Fibroblast of gingiva (primary cell): ENCODE measurements at regions not wholly inside any gene's neighbourhood (a gene's known extent, or its start where the extent isn't known, plus 50 kb on each side); places are given as distances from the start of the nearest gene placed in this dataset.
"Not testable (repeated sequence)": the region's sequence is repeated elsewhere in the genome, so short reads cannot be mapped to it uniquely, and the experiment has no call there.

ENCODE experiments used
- DNase-seq: peaks from one replicate; pipeline ENCODE4 v3.0.0-alpha.2; 2011; ENCODE audit warnings: low read depth

DNA sequence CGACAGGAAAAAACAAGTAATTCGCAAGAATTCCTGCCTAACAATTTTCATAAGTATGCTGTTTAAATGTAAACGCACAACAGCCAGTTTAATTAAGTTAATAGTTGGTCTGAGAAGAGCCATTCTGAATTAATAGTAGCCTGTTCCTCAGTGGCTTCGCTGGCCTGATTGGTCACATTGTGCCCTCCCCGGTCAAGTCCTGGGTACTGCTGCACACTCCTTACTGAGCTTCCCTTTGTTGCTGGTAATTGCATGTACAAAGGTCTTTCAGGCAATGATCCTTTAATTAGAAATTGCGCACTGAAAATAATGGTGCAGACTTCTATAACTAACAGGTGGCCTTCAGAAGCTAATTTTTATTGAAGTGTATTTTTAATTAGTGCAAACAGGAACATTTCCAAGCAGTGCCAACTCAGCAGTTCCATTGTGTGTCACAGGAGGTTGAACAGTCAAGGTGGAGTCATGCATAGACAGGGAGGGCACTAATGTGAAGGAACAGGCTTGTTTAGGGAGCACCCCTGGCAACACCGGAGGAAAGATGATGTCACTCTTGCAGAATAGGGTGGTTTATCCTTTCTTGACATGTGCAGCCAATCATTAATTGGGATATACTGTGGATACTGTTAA lies 92.6 kb upstream of the SLC22A23 start:
- no peak for DNase-seq

DNA sequence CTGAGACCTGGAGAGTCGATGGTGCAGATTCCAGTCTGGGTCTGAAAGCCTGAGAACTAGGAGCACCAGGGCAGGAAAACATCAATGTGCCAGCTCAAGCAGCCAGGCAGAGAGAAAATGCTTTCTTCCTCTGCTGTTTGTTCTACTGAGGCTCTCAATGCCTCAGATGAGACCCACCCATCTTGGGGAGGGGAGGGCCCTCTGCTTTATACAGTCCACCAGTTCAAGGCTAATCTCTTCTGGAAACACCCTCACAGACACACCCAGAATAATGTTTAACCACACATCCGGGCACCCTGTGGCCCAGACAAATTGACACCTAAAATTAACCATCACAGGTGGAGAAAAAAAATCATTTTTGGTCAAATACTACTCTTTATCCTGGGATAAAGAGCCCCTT lies 89.3 kb upstream of the SLC22A23 start:
- DNase-seq = no peak

DNA sequence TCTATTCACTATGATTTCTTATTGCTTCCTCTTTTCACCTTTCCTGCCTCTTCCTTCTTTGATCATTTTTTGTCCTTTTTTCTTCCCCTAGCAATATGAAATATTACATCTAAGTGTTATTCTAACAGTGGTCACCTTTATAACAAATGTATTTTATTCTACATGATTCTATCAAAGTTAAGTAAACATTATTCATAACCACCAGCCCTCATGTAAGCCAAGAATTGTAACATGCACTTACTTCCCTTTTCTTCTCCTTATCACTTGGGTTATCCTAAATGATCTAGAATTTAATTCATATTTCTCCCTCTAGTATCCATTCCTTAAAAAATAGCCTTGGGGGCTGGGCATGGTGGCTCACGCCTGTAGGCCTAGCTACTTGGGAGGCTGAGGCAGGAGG lies 88.3 kb upstream of the SLC22A23 start:
- no peak for DNase-seq

DNA sequence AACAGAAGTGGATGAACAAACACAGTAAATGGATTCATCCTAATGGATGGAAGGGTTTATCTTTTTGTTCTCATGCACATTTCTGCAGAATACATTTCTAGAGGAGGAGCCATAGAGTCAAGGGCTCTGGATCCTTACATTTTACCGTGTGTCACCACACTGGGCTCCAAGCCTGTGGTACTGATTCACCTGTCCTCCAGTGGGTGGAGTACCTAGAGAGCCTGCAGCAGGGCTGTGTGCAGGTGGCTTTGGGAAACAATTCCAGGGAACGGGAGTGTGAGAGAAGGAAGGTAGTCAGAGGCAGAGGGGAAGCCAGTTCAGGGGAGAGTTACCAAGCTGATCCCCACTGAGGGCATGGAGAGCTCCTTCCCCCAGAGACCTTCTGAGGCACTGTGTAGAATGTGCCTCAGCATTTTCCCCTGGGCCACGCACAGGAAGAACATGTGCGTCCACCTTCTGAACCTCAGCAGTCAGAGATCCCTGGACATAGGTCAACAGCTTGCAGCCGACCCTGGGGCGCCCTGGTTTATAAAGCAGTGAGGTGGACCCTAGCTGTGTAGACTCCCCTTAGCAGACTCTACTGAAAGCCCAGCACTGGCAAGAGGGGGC lies 85.3 kb upstream of the SLC22A23 start:
- DNase-seq = no peak

DNA sequence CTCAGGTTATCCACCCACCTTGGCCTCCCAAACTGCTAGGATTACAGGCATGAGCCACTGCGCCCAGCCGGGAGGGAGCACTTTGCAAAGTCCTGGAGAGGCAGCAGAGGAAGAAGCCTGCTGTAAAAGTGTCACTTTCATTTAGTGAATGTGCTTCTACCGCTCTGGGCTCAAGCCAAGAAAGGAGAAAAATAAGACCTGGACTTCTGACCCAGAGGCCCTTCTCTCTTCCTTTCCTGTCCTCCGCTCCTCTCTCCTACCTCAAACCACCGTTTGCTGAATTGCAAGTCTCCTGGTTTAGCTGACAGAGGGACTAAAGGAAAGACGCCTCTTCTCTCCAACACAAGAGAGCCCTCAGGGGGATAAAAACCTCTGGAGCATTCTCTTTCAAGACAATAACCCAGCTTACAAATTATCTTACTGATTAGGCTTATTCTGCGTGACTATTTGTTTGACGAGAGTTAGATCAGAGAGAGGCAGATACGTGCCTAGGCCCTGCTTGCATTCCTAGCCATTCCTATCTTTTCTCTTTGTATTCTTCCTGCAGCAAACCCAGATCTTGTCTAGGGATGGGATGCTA lies 84.2 kb upstream of the SLC22A23 start:
- no peak for DNase-seq

DNA sequence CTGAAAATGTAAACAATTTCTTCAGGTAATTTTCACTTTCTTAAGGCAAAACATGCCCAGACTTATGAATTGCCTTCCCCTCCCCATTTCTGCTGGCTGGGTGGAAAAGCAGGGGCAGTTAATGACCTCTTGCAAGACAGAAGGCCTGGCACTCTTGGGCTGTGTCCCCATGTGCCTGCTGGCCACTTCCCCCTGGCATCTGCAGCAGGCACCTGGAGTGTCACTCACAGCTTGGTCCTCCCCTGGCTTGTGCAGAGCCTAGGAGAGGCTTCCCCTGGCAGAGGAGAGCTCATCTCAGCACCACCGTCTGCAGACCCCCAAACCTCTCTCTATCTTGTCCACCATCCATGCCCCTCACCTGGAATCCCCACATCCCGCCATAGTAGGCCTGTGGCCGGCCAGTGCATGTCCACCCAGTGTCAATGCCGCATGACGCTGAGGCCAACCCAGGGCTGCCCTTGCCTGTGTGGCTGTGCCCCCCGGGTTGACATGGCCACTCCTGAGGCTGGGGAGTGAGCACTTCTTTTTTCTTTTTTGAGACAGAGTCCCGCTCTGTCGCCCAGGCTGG lies 83.5 kb upstream of the SLC22A23 start:
- DNase-seq = no peak

DNA sequence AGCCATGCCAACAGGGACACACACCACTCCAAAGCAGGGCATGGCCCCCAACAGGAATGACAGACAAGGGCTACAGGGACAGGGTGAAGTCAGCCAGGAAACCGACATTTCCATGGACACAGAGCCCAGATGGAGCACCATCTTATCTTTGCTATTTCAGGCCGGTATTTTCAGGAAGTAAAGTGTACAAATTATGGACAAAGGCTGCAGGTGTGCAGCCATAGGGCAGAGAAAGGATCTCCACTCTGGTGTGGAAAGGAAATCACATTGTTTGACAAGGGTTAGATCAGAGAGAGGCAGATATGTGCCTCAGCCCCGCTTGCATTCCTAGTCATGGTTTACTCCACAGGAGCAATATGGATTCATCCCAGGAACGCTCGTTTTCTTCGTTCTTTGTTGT lies 81.7 kb upstream of the SLC22A23 start:
- no peak for DNase-seq

DNA sequence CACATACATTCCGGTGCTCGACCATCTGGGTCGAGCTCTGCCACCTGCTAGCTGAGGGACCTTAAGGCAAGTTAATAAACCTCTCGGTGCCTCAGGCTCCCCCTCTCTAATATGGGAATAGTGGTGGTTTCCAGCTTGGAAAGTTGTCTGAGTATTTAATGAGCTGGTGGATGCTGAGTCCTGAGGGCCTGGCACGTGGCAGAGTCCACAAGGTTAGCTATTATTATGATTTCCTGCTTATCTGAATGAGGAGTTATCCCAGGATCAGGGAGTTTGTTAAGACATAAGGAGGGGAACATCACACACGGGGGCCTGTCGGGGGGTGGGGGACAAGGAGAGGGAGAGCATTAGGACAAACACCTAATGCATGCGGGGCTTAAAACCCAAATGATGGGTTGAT lies 80.1 kb upstream of the SLC22A23 start:
- DNase-seq = no peak

DNA sequence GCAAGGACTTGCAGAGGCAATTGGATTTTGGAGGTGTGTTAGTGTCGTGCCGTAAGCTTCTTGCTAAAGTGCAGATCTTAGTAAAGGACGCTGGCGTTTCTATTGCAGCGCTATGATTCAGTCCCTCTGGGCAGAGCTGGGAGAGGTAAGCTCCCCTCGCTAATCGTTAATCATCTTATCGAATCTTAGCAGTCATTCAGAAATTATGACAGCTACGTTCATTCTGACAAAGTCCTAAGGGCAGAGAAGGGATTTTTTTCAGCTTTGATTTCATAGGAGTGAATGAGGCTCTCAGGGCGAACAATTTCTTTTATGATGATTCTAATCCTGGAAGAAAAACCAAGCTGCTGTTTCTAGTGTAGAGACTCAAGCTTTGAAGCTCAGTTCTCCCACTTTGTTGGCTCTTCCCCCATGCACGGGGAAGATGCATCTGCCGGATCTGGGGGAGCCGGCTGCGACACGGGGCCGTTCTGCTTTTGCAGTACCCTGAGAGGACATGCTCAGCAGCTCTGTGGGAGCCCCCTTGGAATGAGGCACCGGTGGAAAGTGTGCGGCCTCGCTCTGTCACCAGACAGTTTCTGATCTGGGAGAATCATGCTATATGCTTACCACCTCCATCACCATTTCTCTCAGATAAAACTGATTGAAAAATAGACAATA lies 79.1 kb upstream of the SLC22A23 start:
- DNase-seq = no peak

DNA sequence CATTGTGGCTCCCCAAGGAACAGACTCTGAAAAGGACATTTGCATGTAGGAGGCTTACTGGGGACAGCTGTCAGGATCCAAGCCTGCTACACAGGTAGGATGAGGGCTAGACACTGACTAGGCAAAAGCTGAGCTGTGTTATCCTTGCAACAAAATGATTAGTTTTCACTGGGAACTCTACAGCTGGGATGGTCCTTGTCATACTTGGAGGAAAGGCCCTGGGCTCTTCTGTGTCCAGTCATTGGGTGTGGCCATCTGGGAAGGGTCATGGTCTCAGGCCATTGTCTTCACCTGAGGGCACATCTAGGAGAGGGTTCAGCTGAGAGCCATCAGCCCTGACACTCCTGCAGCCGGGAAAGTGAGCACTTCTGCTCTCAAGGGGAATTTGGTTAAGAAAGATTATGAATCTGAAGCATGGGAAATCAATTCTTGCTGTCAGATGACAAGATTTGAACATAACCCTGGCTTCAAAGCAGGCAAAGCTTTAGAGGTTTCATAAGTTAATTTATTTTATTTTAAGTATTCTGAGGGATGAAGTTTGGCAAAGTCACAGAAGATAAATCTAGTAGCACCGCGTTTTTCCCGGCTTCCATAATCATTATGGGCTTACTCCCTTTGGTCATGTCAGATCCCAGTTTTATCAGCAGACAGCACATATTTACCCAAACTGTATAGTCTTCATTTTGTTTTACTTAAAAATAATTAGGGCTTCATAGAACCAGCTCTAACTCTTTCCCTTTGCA lies 78.4 kb upstream of the SLC22A23 start:
- DNase-seq = no peak

DNA sequence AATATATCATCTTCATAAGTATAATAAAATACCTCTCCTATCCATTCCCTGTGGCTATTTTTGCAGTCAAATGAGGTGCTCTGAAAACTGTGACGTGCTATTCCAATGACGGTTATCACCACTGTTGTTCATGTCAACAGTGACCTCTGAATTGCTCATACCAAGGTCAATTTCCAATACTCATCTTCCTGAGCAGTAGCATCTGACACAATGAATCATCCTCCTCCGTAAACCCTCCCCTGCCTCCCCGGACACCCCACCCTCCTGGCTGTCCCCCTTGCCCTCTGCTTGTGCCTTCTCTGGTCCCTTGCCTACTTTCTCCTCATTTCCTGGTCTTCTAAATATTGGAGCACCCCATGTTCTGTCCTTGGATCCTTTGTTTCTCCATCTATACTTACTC lies 77.7 kb upstream of the SLC22A23 start:
- DNase-seq = no peak

DNA sequence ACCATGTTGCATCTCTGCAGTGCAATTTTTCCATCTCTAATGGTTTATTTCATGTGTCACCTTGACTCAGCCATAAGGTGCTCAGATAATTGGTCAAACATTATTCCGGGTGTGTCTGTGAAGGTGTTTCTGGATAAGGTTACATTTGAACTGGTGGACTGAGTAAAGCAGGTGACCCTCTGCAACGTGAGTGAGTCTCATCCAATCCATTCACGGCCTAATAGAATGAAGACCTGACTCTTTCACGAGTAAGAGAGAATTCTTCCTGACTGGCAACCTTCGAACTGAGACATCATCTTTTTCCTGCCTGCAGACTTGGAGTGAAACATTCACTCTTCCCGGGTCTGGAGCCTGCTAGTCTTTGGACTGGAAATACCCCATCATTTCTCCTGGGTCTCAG lies 77.1 kb upstream of the SLC22A23 start:
- DNase-seq = no peak

DNA sequence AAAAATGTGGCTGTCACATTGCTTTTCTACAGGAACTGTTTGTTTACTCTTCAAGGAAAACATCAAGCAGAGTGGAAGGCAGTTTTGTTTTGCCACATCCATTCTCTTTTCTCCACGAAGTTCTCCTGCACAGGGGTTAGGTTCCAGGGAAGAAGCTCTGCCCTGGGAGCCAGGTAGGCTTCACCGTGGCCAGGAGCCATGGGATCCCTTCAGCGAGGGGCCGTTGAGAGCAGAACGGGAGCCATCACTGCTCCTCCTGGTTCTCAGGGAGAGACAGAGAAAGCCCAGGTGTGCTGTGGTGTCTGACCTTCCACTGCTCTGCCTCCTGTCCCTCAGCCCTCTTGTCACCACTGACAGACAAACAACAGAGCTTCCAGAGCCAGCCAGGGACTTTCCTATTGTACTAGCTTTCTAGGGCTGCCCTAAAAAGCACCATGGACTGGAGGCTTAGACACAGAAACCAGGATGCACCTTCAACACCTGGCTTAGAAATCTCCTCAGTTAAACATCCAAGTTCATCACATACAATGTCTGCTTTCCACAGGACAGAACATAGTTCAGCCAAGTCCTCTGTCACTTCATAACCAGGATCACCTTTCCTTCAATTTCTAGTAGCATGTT lies 75.6 kb upstream of the SLC22A23 start:
- DNase-seq = no peak

DNA sequence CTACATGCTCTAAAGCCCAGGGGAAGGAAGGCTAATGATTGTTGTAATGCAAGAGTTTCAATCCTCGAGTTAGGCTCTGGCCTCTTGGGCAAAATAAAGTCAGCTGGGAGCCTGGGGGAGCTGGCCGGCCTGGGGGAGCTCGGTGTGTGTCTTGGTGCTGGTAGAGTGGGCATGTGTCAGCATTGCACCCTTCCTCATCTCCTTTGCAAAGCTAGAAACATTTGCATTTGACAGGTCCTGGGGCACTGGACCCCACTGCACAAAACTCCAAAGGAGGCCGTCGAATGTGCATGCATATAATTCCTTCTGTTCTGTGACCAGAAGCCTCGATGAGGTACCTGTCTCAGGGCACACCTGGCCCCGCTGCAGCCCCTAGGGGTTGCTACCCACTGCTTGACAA lies 74.6 kb upstream of the SLC22A23 start:
- DNase-seq = no peak

DNA sequence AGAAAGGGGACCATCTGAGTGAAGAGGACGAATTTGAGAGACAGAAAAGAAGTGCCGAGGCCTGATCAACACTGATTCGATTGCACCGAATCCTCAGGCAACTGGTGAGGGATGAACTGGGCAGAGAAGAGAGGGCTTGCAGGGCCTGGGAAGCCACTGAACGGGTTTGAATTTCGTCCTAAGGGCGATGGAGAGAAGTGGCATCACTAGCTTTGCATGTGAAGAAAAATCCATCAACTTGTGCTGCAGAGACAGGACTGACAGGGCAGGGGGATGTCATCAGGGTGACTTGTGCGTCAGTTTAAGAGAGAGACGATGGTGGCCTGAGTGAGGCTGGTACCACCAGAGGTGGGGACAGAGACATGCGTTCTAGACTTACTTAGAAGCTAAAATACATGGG lies 73.7 kb upstream of the SLC22A23 start:
- no peak for DNase-seq

DNA sequence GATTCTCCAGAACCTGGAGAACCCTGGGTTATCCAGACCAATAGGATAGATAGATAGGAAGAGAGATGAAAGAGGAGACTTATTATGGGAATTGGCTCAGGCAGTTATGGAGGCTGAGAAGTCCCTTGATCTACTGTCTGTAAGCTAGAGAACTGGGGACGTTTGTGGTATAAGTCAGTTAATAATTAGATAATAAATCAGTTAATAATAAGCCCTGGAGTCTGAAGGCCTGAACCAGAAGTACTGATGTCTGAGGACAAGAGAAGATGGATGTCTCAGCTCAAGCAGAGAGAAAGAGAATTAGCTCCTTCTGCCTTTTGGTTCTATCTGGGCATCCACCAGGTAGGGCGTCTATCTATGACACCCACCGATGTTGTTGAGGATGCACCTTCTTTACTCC lies 72.9 kb upstream of the SLC22A23 start:
- no peak for DNase-seq

DNA sequence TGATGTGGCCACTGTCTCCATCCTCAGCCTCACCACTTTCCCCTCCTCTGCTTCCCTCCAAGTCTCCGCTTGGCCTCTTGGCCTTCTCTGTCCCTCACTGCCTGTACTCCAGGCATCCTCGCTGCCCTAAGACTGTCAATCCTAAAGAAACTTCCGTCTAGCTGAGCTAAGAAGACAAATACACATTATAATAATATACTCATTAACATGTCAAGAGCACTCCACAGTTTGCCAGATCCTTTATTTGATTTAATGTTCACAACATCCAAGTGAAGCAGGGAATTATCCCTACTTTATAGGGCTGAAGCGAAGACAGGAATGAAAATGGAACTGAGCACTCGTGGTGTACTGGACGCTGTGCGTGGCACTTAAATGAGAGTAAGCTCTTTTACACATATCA lies 72.4 kb upstream of the SLC22A23 start:
- DNase-seq = no peak

DNA sequence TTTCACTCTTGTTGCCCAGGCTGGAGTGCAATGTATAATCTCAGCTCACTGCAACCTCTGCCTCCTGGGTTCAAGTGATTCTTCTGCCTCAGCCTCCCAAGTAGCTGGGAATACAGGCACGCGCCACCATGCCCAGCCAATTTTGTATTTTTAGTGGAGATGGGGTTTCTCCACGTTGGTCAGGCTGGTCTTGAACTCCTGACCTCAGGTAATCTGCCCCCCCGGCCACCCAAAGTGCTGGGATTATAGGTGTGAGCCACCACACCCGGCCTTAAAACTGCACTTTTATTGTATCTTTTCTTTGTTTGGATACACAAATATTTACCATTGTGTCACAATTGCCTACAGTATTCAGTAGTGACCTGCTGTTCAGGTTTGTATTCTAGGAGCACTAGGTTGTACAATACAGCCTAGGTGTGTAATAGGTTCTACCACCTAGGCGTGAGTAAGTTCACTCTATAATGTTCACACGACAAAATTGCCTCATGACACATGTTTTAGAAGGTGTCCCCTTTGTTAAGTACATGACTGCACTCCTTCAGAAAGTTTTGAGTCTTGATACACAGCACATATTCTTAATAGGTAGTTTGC lies 71.3 kb upstream of the SLC22A23 start:
- not testable (repeated sequence) for DNase-seq

DNA sequence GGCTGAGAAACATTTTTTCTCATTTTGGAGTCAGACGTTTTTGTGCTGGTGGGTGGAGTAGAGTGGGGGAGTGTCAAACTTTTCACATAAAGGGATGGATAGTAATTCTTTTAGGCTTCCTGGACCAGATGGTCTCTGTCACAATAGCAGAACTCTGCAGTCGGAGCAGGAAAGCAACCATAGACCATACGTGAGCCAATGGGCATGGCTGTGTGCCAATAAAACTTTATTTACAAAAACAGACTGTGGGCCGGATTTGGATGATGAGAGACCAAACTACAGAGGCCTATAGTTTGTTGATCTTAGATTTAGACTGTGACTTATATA lies 70.8 kb upstream of the SLC22A23 start:
- DNase-seq = no peak

DNA sequence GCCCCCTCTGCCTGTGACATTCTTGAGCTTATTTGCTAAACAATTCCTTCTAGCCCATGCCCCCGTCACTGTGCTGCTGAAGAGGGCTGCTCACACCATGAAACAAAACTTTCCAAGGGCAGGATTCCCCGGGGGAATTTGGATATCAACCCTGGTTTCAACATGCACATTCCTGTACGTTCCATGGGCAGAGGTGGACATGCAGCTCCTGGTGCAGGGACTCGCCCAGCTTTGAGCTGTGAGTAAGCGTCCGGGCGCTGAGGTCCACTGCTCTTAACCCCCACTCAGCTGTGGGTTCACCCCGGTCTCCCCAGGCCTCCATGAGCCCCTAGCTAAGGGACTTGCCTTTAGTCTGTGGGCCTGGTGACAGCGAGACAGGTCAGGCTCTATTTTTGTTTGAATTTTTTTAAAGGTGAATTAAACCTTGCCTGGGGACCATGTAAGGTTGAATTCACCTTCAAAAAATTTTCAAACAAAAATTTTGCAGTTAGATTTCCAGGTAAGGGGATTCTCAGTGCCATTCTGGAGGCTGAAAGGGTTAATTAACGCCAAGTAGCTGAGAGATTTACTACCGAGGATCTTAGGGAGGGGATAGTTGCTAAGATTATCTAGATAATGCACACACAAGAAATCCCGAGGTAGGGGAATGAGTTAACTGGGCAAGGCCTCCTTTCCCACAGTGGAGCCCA lies 70.3 kb upstream of the SLC22A23 start:
- DNase-seq = no peak

DNA sequence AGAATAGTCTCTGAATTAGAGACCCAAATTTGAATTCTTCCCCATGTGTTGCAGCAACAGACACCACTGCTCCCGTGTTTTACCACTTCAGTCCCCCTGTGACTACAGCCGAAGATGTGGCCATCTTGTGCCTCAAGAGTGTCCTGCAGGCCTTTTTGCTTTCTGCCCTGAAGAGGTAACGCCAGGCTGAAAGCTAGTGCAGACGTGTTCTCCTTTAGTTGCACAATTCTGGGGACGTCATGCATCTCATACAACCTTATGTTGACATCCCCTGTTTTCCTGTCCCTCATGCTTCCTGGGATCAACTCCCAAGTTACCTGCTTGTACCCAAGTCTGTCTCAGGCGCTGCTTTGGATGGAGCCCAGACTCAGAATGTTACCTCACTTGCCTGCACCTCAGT lies 69.1 kb upstream of the SLC22A23 start:
- DNase-seq = no peak
